22Rv1 (cell line): ENCODE measurements at regions not wholly inside any gene's neighbourhood (a gene's known extent, or its start where the extent isn't known, plus 50 kb on each side); places are given as distances from the start of the nearest gene placed in this dataset.

ENCODE experiments used
- CTCF ChIP-seq: fragments of 450-650 bp; IDR thresholded peaks from 2 replicates; pipeline ENCODE4 v1.5.1; 2017; ENCODE audit warnings: mild to moderate bottlenecking
- ZFX ChIP-seq: fragments of 450-650 bp; IDR thresholded peaks from 2 replicates; pipeline ENCODE4 v1.6.1; 2017; ENCODE audit warnings: antibody characterized with exemption, borderline replicate concordance

DNA sequence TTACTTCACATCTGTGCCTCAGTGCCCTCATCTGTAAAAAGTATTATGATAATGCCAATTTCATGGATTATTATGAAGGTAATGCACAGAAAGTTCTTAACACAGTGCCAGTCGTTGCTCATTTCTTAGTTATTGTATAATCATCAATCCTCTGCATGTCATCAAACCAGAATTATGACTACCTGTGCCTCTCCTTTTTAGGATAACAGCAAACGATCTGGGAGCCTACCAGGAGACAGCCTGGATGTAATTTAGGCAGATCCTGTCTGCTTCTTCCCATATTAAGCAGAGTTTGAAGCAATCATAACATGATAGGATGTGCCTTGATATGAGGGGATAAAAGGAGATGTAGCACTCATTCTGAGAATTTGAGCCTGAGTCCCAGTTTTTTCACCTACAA is 177.4 kb upstream of the DPT start:
- TF ChIP-seq CTCF (no peak), ZFX (no peak)
